HAP-1 (cell line): ENCODE measurements at regions not wholly inside any gene's neighbourhood (a gene's known extent, or its start where the extent isn't known, plus 50 kb on each side); places are given as distances from the start of the nearest gene placed in this dataset.

Experiments used
- DNase-seq, 2 experiments: peaks; one replicate each; pipeline ENCODE4 v3.0.0-alpha.2; 2016 to 2020; ENCODE audit warnings: low spot score in 2 of 2
- H3K27me3 ChIP-seq: fragments of 250-450 bp; sonication (Bioruptor Pico); 2 replicates; pipeline ENCODE4 v1.5.1; 2020; ENCODE audit warnings: low read depth, mild to moderate bottlenecking, moderate library complexity
- H3K36me3 ChIP-seq: fragments of 250-450 bp; sonication (Bioruptor Pico); replicated peaks from 2 replicates; pipeline ENCODE4 v1.5.1; 2020; ENCODE audit warnings: mild to moderate bottlenecking
- H3K4me1 ChIP-seq: fragments of 250-450 bp; sonication (Bioruptor Pico); 2 replicates; pipeline ENCODE4 v1.5.1; 2020; ENCODE audit warnings: mild to moderate bottlenecking
- H3K4me3 ChIP-seq: fragments of 250-450 bp; sonication (Bioruptor Pico); 2 replicates; pipeline ENCODE4 v1.5.1; 2020; ENCODE audit warnings: mild to moderate bottlenecking, moderate library complexity
- H3K9me3 ChIP-seq: fragments of 250-450 bp; sonication (Bioruptor Pico); 2 replicates; pipeline ENCODE4 v1.5.1; 2020; ENCODE audit warnings: mild to moderate bottlenecking, moderate library complexity
- in situ Hi-C: fragments of 300-500 bp; cut with MboI; formaldehyde crosslinking; loops from 3 replicates; pipeline ENCODE4 v1.14.3; 2020; ENCODE audit warnings: low sequenced_read_pairs, inconsistent platforms, mixed read lengths

GRCh38 chr16:13291591-13292333 is 390.4 kb downstream of the SHISA9 start:
- Histone ChIP-seq H3K27me3 (no peaks in the 10 kb centered on the region), H3K36me3 (no peaks in the 10 kb centered on the region), H3K4me3 (no peak overlapping the region), H3K4me1 (no peaks in the 10 kb centered on the region), H3K9me3 (peaks cover 3% of the 10 kb centered on the region; the same call in 1 of the 2 replicates)
- DNase-seq, result no peak
- in situ Hi-C loops, result no loop called here

- DNase-seq, result no peak
- Histone ChIP-seq H3K4me1 (no peaks in the 10 kb centered on the region), H3K9me3 (peaks cover 3% of the 10 kb centered on the region; the same call in 1 of the 2 replicates), H3K27me3 (no peaks in the 10 kb centered on the region), H3K36me3 (no peaks in the 10 kb centered on the region), H3K4me3 (no peak overlapping the region)
- in situ Hi-C loops, result no loop called here
Measured at GRCh38 chr16:13296206-13296605, 394.8 kb downstream of the SHISA9 start.

GRCh38 chr16:13298666-13299065 is 397.3 kb downstream of the SHISA9 start:
- DNase-seq, result no peak
- no peaks in the 10 kb centered on the region for H3K27me3 ChIP-seq
- no peaks in the 10 kb centered on the region for H3K9me3 ChIP-seq
- H3K36me3 ChIP-seq, result no peaks in the 10 kb centered on the region
- no peaks in the 10 kb centered on the region for H3K4me1 ChIP-seq
- in situ Hi-C loops, result no loop called here
- H3K4me3 ChIP-seq, result no peak overlapping the region

GRCh38 chr16:13300066-13300840 is 398.9 kb downstream of the SHISA9 start:
- no peak overlapping the region for H3K4me3 ChIP-seq
- H3K27me3 ChIP-seq, result no peaks in the 10 kb centered on the region
- no peaks in the 10 kb centered on the region for H3K36me3 ChIP-seq
- no peaks in the 10 kb centered on the region for H3K4me1 ChIP-seq
- in situ Hi-C loops, result no loop called here
- H3K9me3 ChIP-seq, result no peaks in the 10 kb centered on the region
- no peak for DNase-seq

- no peaks in the 10 kb centered on the region for H3K4me1 ChIP-seq
- H3K9me3 ChIP-seq, result no peaks in the 10 kb centered on the region
- DNase-seq, result no peak
- in situ Hi-C loops, result no loop called here
- H3K27me3 ChIP-seq, result no peaks in the 10 kb centered on the region
- no peaks in the 10 kb centered on the region for H3K36me3 ChIP-seq
- no peak overlapping the region for H3K4me3 ChIP-seq
Measured at GRCh38 chr16:13305019-13305755, 403.8 kb downstream of the SHISA9 start.

- Histone ChIP-seq H3K27me3 (no peaks in the 10 kb centered on the region), H3K9me3 (no peaks in the 10 kb centered on the region), H3K4me3 (no peak overlapping the region), H3K36me3 (no peaks in the 10 kb centered on the region), H3K4me1 (no peaks in the 10 kb centered on the region)
- no peak for DNase-seq
- in situ Hi-C loops, result no loop called here
Measured at GRCh38 chr16:13306161-13306995, 405.0 kb downstream of the SHISA9 start.

GRCh38 chr16:13307255-13307654 is 405.9 kb downstream of the SHISA9 start:
- no peaks in the 10 kb centered on the region for H3K9me3 ChIP-seq
- no peak for DNase-seq

GRCh38 chr16:13307851-13308250 is 406.5 kb downstream of the SHISA9 start:
- no peak for DNase-seq
- Histone ChIP-seq H3K27me3 (no peaks in the 10 kb centered on the region), H3K4me1 (no peaks in the 10 kb centered on the region), H3K4me3 (no peak overlapping the region), H3K9me3 (no peaks in the 10 kb centered on the region), H3K36me3 (no peaks in the 10 kb centered on the region)
- in situ Hi-C loops, result no loop called here

More at GRCh38 chr16:13307255-13307654, 405.9 kb downstream of the SHISA9 start:
- Histone ChIP-seq H3K27me3 (no peaks in the 10 kb centered on the region), H3K36me3 (no peaks in the 10 kb centered on the region), H3K4me1 (no peaks in the 10 kb centered on the region), H3K4me3 (no peak overlapping the region)
- in situ Hi-C loops, result no loop called here

GRCh38 chr16:13312063-13312462 is 410.7 kb downstream of the SHISA9 start:
- in situ Hi-C loops, result no loop called here
- no peaks in the 10 kb centered on the region for H3K36me3 ChIP-seq
- DNase-seq, result no peak
- no peaks in the 10 kb centered on the region for H3K9me3 ChIP-seq
- H3K4me1 ChIP-seq, result no peaks in the 10 kb centered on the region
- no peaks in the 10 kb centered on the region for H3K27me3 ChIP-seq
- no peak overlapping the region for H3K4me3 ChIP-seq

GRCh38 chr16:13313351-13313750 is 412.0 kb downstream of the SHISA9 start:
- in situ Hi-C loops, result no loop called here
- no peak overlapping the region for H3K4me3 ChIP-seq
- H3K9me3 ChIP-seq, result no peaks in the 10 kb centered on the region

GRCh38 chr16:13314633-13315032 is 413.2 kb downstream of the SHISA9 start:
- Histone ChIP-seq H3K27me3 (no peaks in the 10 kb centered on the region), H3K36me3 (no peaks in the 10 kb centered on the region), H3K9me3 (no peaks in the 10 kb centered on the region), H3K4me1 (no peaks in the 10 kb centered on the region), H3K4me3 (no peak overlapping the region)
- in situ Hi-C loops, result no loop called here
- DNase-seq, result no peak

More at GRCh38 chr16:13313351-13313750, 412.0 kb downstream of the SHISA9 start:
- H3K4me1 ChIP-seq, result no peaks in the 10 kb centered on the region
- DNase-seq, result no peak
- H3K36me3 ChIP-seq, result no peaks in the 10 kb centered on the region
- no peaks in the 10 kb centered on the region for H3K27me3 ChIP-seq

GRCh38 chr16:13315642-13316427 is 414.4 kb downstream of the SHISA9 start:
- Histone ChIP-seq H3K9me3 (no peaks in the 10 kb centered on the region), H3K27me3 (no peaks in the 10 kb centered on the region), H3K36me3 (no peaks in the 10 kb centered on the region), H3K4me3 (no peak overlapping the region), H3K4me1 (no peaks in the 10 kb centered on the region)
- in situ Hi-C loops, result no loop called here
- no peak for DNase-seq
